ENCODE measurements at regions not wholly inside any gene's neighbourhood (a gene's known extent, or its start where the extent isn't known, plus 50 kb on each side); places are given as distances from the start of the nearest gene placed in this dataset.

DNA sequence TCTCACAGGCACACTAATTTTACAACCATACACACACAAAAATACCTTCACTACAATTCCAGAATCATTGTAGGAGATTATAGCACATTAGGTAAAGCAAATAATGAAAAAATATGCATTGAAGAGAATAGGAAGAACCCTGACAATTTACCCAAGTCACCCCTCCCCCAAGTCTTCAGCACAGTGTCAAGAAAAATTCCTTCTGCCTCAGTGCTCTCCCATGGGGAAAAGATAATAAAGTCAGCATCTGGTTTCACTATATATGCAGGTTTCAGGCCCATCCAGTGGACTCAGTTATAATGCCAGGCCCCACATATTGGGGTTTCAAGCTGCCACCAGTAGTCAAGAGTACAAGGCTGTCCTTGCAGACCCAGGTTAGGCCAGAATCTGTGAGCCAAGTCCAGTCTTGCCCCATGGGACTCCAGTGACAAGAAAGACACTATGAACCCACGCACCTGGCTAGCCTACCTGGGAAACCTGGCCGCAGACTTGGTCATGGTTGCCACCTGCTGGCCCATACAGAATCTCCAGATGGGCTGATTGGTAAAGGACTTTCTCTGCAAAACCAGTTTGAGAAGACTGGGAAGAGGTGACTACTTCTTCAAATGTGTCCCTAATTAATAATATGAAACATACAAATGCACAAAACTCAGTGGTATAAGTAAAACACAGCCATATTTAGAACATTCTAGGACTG lies 398.6 kb upstream of the FLRT2 start:
- Histone ChIP-seq H3K4me3 (no peak overlapping the region), H3K9me3 (ENCODE audit: control insufficient read depth in 4 of 4, insufficient read depth in 3 of 4, low read length in 3 of 4) (peaks cover 0 to 4% (median 0%) of the 10 kb centered on the region in 4 donors), H3K27ac (ENCODE audit: low read depth in 1 of 2, low read length in 1 of 2) (no peak overlapping the region), H3K36me3 (ENCODE audit: control insufficient read depth in 4 of 4, insufficient read depth in 4 of 4, low read length in 4 of 4) (no peaks in the 10 kb centered on the region), H3K4me1 (ENCODE audit: control insufficient read depth in 5 of 5, insufficient read depth in 5 of 5, low read length in 5 of 5) (no peaks in the 10 kb centered on the region), H3K9ac (ENCODE audit: insufficient read depth in 1 of 2, low read length in 2 of 2) (no peak overlapping the region), H3K27me3 (ENCODE audit: control insufficient read depth in 3 of 3, insufficient read depth in 3 of 3, low read length in 2 of 3) (peaks cover 0 to 23% (median 0%) of the 10 kb centered on the region in 3 donors)
- DNase-seq (no peak), ATAC-seq (ENCODE audit: insufficient read depth, low FRiP score) (no peak)
- WGBS, 2 donors, result 78 to 87% methylated on average over 2 of the region's 2 CpGs
- TF ChIP-seq, protein P1, sequence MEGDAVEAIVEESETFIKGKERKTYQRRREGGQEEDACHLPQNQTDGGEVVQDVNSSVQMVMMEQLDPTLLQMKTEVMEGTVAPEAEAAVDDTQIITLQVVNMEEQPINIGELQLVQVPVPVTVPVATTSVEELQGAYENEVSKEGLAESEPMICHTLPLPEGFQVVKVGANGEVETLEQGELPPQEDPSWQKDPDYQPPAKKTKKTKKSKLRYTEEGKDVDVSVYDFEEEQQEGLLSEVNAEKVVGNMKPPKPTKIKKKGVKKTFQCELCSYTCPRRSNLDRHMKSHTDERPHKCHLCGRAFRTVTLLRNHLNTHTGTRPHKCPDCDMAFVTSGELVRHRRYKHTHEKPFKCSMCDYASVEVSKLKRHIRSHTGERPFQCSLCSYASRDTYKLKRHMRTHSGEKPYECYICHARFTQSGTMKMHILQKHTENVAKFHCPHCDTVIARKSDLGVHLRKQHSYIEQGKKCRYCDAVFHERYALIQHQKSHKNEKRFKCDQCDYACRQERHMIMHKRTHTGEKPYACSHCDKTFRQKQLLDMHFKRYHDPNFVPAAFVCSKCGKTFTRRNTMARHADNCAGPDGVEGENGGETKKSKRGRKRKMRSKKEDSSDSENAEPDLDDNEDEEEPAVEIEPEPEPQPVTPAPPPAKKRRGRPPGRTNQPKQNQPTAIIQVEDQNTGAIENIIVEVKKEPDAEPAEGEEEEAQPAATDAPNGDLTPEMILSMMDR (IDR thresholded peaks at IDR 0.05; ENCODE audit: control extremely low read depth, extremely low read depth), result no peak

DNA sequence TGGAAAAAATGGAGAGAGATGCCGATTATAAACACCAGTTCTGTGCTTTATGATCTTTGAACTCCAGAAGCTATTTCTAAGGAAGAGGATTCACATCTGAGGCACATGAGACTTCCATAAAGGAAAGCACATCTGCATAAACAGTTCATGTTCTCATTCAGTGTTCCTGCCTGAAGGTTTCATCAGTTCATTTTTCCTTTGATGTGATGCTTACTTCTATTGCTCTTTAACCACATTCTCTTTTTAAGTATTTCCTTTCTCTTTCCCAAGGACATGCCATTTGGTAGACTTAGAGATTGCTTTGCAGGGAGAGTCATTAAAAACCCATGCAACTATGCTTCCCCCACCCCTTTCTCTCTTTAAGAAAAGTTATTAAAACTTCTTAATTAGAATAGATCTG lies 387.0 kb upstream of the FLRT2 start:
- WGBS, 2 donors, result 57 to 77% methylated on average over 1 of the region's 1 CpG
- H3K9ac ChIP-seq (ENCODE audit: insufficient read depth in 1 of 2, low read length in 2 of 2), result no peak overlapping the region
- H3K36me3 ChIP-seq (ENCODE audit: control insufficient read depth in 4 of 4, insufficient read depth in 4 of 4, low read length in 4 of 4), result no peaks in the 10 kb centered on the region
- no peaks in the 10 kb centered on the region for H3K9me3 ChIP-seq (ENCODE audit: control insufficient read depth in 4 of 4, insufficient read depth in 3 of 4, low read length in 3 of 4)
- DNase-seq, result no peak
- no peaks in the 10 kb centered on the region for H3K4me1 ChIP-seq (ENCODE audit: control insufficient read depth in 5 of 5, insufficient read depth in 5 of 5, low read length in 5 of 5)
- no peak overlapping the region for H3K27ac ChIP-seq (ENCODE audit: low read depth in 1 of 2, low read length in 1 of 2)
- no peak overlapping the region for H3K4me3 ChIP-seq
- TF ChIP-seq, protein P1 (IDR thresholded peaks at IDR 0.05; ENCODE audit: control extremely low read depth, extremely low read depth), result no peak
- ATAC-seq (ENCODE audit: insufficient read depth, low FRiP score), result no peak
- H3K27me3 ChIP-seq (ENCODE audit: control insufficient read depth in 3 of 3, insufficient read depth in 3 of 3, low read length in 2 of 3), result peaks cover 0 to 13% (median 0%) of the 10 kb centered on the region in 3 donors

DNA sequence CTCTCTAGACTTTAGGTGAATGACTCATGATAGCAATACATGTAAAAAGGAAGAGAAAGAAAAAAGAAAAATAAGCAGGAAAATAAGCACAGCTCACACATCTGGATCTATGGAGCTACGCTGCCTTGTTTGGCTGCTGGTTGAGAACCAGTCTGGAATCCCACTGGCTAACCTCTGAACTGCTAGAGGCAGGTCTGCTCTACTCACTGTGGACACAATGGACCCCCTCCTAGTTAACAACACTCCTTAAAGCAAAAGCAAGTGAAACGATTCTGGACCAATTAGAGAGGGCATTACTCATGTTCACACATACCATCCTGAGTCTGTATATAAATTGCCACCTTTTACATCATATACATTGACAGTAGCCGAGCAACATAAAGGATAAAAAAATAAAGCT lies 383.2 kb upstream of the FLRT2 start:
- no peaks in the 10 kb centered on the region for H3K4me1 ChIP-seq (ENCODE audit: control insufficient read depth in 5 of 5, insufficient read depth in 5 of 5, low read length in 5 of 5)
- ATAC-seq (ENCODE audit: insufficient read depth, low FRiP score) (no peak), DNase-seq (no peak)
- H3K9me3 ChIP-seq (ENCODE audit: control insufficient read depth in 4 of 4, insufficient read depth in 3 of 4, low read length in 3 of 4), result no peaks in the 10 kb centered on the region
- no peak overlapping the region for H3K4me3 ChIP-seq
- H3K27me3 ChIP-seq (ENCODE audit: control insufficient read depth in 3 of 3, insufficient read depth in 3 of 3, low read length in 2 of 3), result peaks cover 0 to 22% (median 0%) of the 10 kb centered on the region in 3 donors
- H3K9ac ChIP-seq (ENCODE audit: insufficient read depth in 1 of 2, low read length in 2 of 2), result no peak overlapping the region
- TF ChIP-seq, protein P1 (IDR thresholded peaks at IDR 0.05; ENCODE audit: control extremely low read depth, extremely low read depth), result no peak
- no peaks in the 10 kb centered on the region for H3K36me3 ChIP-seq (ENCODE audit: control insufficient read depth in 4 of 4, insufficient read depth in 4 of 4, low read length in 4 of 4)
- WGBS, 2 donors, result 76 to 78% methylated on average over 3 of the region's 3 CpGs
- no peak overlapping the region for H3K27ac ChIP-seq (ENCODE audit: low read depth in 1 of 2, low read length in 1 of 2)

DNA sequence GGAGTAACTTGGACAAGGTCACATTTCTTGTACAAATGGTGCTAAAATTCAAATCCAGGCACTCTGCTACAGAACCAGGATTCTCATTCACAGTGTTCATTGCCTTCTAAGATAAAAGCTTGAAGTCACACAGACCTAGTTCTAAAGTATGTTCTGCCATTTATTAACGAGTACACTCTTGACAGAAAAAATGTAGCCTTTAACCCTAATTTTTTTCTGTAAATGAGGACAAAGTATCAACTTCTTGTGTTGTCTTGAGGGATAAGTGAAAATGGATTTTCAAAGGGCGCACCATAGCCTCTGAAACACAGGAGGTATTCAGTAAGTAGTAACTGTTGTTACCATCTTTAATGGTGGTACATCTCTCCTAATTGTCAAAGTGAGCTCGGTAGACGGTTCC lies 379.8 kb upstream of the FLRT2 start:
- Histone ChIP-seq H3K9me3 (ENCODE audit: control insufficient read depth in 4 of 4, insufficient read depth in 3 of 4, low read length in 3 of 4) (no peaks in the 10 kb centered on the region), H3K9ac (ENCODE audit: insufficient read depth in 1 of 2, low read length in 2 of 2) (no peak overlapping the region), H3K27me3 (ENCODE audit: control insufficient read depth in 3 of 3, insufficient read depth in 3 of 3, low read length in 2 of 3) (peaks cover 0 to 9% (median 0%) of the 10 kb centered on the region in 3 donors), H3K27ac (ENCODE audit: low read depth in 1 of 2, low read length in 1 of 2) (no peak overlapping the region), H3K4me3 (no peak overlapping the region), H3K36me3 (ENCODE audit: control insufficient read depth in 4 of 4, insufficient read depth in 4 of 4, low read length in 4 of 4) (no peaks in the 10 kb centered on the region), H3K4me1 (ENCODE audit: control insufficient read depth in 5 of 5, insufficient read depth in 5 of 5, low read length in 5 of 5) (no peaks in the 10 kb centered on the region)
- DNase-seq (no peak), ATAC-seq (ENCODE audit: insufficient read depth, low FRiP score) (no peak)
- WGBS, 2 donors, result 59 to 70% methylated on average over 4 of the region's 4 CpGs
- TF ChIP-seq, protein P1 (IDR thresholded peaks at IDR 0.05; ENCODE audit: control extremely low read depth, extremely low read depth), result no peak
